GM10266 (cell line): ENCODE measurements at regions not wholly inside any gene's neighbourhood (a gene's known extent, or its start where the extent isn't known, plus 50 kb on each side); places are given as distances from the start of the nearest gene placed in this dataset.

Experiments
- DNase-seq: peaks from one replicate; pipeline ENCODE4 v3.0.0; 2012; ENCODE audit errors: extremely low spot score
- TF ChIP-seq, protein P1 (sequence below): IDR thresholded peaks from 2 replicates; pipeline ENCODE4 v1.5.1; 2012; ENCODE audit warnings: mild to moderate bottlenecking, low read depth; ENCODE audit not compliant: control insufficient read depth, insufficient read depth; ENCODE audit errors: missing control alignments

DNA sequence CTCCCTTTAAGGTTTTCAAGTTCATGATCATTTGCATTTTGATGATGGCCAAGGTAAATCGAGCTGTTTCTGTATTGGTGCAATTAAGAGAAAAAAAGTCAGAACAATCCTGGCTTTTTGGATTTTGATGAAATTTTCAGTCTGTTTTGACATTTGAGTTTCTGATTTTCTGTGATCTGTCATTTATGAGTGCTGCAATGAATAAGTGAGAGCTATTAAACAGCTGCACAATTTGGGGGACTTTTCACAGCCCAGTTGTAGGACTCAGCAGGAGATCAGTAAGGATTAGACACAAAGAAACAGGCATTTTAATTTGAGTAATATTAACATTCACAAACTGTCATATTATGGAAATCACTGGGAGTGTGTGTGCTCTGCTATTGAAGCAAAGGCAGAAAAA is 452.9 kb upstream of the CXADR start:
- DNase-seq = no peak
- TF ChIP-seq, protein P1, sequence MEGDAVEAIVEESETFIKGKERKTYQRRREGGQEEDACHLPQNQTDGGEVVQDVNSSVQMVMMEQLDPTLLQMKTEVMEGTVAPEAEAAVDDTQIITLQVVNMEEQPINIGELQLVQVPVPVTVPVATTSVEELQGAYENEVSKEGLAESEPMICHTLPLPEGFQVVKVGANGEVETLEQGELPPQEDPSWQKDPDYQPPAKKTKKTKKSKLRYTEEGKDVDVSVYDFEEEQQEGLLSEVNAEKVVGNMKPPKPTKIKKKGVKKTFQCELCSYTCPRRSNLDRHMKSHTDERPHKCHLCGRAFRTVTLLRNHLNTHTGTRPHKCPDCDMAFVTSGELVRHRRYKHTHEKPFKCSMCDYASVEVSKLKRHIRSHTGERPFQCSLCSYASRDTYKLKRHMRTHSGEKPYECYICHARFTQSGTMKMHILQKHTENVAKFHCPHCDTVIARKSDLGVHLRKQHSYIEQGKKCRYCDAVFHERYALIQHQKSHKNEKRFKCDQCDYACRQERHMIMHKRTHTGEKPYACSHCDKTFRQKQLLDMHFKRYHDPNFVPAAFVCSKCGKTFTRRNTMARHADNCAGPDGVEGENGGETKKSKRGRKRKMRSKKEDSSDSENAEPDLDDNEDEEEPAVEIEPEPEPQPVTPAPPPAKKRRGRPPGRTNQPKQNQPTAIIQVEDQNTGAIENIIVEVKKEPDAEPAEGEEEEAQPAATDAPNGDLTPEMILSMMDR = no peak

DNA sequence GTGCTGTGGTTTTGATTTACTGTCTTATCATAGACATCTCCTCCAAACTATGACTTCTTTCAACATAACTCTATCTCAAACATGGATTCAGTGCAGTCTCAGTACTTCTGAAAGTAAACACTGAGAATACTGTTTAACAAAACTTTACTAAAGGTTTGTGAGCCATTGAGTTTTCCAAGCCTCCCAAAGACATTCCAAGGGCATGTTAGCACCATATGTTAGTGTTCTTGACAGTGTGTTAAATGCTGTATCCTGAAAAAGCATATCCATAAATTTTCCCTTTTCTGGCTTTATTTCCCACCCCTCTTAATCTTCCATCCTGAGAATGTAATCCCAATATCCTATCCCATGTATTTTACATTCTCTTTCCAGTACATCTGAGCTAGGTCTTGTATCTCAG is 446.8 kb upstream of the CXADR start:
- no peak for DNase-seq
- TF ChIP-seq, protein P1 = no peak

DNA sequence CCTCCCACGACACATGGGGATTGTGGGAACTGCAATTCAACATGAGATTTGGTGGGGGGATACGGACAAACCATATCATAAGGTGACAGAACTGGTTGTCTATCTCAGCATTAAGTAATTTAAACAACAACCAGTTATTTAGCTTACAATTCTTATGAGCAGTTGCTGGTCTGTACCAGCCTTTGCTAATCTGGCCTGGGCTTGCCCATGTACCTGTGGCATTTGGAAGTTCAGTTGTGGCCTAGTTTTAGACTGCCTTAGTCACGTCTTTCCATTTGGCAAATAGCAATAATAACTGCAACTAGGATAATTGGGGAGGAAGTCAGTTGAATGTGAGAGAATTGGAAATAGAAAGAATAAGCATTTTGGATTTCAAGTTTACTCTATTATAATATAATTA is 441.8 kb upstream of the CXADR start:
- DNase-seq = no peak
- TF ChIP-seq, protein P1 = no peak

DNA sequence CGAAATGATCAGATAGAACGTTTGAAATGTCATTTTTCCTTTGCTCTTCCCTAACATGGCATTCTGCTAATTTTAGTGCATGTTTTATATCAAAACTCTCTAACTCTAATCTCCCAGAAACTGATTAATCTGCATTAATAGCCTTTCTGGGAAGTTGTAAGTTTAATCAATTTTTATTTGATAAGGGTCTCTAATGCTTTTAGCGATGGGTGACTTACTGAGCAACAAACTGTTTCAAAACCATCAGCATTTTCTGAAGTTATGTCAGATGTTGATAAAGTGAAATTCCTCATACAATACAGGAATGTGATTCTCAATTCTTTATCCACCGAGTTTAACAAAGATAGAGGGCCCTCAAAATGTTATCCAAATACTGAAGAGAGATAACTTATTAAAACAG is 431.6 kb upstream of the CXADR start:
- TF ChIP-seq, protein P1 = no peak
- DNase-seq = no peak

DNA sequence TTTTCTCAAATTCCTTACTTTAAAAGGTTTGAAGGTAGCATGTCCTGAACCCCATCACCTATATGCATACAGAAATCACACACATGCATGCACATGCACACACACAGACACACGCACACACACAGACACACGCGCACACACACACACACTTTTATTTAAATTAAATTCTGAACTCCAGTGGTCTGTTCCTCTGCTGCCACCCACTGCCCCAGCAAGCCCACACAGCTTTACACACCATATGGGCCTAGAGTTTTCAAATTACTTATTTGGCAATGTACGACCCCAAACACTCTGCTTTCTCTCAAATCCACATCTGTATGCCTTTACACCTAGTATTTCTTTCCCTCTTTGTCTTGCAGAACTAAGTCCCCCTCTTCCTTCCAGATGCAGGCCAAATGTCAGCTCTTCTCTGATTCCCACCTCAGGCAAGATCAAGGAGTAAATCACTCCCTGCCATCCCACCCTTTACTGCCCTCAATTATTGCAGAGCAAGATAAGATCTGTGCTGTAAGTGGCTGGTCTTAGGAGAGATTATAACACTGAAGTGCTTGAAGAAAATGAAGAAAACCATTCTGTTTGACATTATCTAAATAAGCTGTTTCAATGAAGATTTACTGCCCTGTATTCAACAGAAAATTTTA is 429.9 kb upstream of the CXADR start:
- no peak for DNase-seq
- TF ChIP-seq, protein P1 = no peak

DNA sequence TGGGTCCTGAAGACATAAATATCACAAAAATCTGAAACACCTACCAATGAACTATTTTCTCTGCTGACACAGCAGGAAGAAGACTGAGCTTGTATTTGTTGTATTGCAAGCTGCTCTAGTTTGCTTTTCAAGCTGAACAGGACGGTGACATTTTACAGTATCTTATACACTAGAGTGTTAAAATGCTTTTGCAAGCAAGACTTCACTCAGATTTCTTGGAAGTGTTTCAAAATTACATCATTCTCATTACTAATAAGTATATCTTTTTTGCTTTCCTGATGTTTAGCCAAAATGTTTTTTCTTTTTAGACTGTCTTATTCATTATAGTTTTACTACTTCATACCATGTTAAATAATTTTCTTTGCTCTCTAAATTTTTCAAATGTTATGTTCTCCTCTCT is 427.1 kb upstream of the CXADR start:
- no peak for DNase-seq
- TF ChIP-seq, protein P1 = no peak

DNA sequence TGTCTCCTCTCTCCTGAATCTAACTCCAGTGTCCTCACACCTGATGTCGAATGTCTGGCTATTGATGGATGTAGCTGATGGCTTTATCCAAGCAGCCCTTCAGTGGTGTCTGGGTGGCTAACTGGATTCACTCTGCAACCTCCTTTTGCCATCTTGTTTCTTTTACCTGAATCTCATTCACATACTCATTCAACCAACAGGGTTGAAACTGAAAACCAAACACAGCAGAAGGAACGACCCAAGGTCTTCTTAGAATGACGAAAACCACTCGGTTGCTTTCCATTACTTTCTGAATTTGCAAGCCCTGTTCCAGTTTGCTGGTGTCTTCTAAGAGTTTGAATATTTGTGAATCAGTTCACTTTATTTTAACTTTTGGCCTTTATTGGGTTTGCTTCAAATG is 424.3 kb upstream of the CXADR start:
- no peak for DNase-seq
- TF ChIP-seq, protein P1 = no peak
